ENCODE measurements at regions not wholly inside any gene's neighbourhood (a gene's known extent, or its start where the extent isn't known, plus 50 kb on each side); places are given as distances from the start of the nearest gene placed in this dataset.
"Not testable (repeated sequence)": the region's sequence is repeated elsewhere in the genome, so short reads cannot be mapped to it uniquely, and the experiment has no call there.

DNA sequence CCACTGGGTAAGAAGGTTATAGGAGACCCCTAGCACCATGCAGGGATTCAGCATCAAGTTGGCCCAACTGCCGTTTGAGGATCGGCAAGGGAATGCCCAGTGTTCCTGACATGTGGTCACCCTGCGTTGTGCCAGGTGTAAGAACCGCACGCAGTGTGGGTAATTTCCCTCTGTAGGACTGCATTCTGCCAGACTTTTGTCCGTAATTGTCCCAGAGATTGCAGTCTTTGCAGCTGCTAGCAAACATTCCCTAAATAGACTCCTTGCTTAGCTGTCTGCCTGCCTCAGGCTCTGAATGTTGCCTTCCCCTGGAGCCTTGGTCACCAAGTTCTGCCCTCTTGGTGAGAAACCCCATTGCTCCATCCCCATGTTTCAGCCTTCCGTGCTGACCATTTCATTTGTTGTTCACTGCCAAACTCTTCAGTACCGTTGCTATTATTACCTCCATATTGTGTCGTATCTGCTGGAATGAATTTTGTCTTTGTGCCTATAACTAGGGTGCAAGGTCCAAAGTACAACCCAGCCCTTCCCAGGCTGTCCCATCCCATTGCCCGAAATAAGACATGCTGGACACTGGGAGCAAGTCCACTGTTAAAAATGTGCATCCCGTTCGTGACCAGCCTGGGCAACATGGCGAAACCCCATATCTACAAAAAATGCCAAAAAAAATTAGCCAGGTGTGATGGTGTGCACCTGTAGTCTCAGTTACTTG lies 53.8 kb upstream of the USP9X start:
- no peaks in the 10 kb centered on the region for H3K9me3 Mint-ChIP-seq
- DNase-seq (ENCODE audit: low spot score) (no peak), ATAC-seq (no peak)
- CTCF ChIA-PET: no interaction called here
- no peaks in the 10 kb centered on the region for H3K36me3 Mint-ChIP-seq
- no peak overlapping the region for H3K4me3 Mint-ChIP-seq
- POLR2A ChIA-PET: no interaction called here
- no peaks in the 10 kb centered on the region for H3K27me3 Mint-ChIP-seq (ENCODE audit: low read depth)
- peaks cover 42% of the 10 kb centered on the region for H3K4me1 Mint-ChIP-seq
- TF ChIP-seq ZNF396 (CRISPR knock-in tag; IDR thresholded peaks at IDR 0.05; ENCODE audit: borderline replicate concordance) (no peak), GRHL2 (CRISPR knock-in tag; IDR thresholded peaks at IDR 0.05; ENCODE audit: insufficient replicate concordance, severe bottlenecking) (no peak), FOXP1 (CRISPR knock-in tag; IDR thresholded peaks at IDR 0.05; ENCODE audit: borderline replicate concordance) (no peak), CREM (CRISPR knock-in tag; IDR thresholded peaks at IDR 0.05) (no peak)
- TF ChIP-seq, protein P1, sequence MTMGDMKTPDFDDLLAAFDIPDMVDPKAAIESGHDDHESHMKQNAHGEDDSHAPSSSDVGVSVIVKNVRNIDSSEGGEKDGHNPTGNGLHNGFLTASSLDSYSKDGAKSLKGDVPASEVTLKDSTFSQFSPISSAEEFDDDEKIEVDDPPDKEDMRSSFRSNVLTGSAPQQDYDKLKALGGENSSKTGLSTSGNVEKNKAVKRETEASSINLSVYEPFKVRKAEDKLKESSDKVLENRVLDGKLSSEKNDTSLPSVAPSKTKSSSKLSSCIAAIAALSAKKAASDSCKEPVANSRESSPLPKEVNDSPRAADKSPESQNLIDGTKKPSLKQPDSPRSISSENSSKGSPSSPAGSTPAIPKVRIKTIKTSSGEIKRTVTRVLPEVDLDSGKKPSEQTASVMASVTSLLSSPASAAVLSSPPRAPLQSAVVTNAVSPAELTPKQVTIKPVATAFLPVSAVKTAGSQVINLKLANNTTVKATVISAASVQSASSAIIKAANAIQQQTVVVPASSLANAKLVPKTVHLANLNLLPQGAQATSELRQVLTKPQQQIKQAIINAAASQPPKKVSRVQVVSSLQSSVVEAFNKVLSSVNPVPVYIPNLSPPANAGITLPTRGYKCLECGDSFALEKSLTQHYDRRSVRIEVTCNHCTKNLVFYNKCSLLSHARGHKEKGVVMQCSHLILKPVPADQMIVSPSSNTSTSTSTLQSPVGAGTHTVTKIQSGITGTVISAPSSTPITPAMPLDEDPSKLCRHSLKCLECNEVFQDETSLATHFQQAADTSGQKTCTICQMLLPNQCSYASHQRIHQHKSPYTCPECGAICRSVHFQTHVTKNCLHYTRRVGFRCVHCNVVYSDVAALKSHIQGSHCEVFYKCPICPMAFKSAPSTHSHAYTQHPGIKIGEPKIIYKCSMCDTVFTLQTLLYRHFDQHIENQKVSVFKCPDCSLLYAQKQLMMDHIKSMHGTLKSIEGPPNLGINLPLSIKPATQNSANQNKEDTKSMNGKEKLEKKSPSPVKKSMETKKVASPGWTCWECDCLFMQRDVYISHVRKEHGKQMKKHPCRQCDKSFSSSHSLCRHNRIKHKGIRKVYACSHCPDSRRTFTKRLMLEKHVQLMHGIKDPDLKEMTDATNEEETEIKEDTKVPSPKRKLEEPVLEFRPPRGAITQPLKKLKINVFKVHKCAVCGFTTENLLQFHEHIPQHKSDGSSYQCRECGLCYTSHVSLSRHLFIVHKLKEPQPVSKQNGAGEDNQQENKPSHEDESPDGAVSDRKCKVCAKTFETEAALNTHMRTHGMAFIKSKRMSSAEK (CRISPR knock-in tag; IDR thresholded peaks at IDR 0.05; ENCODE audit: borderline replicate concordance): no peak
- TF ChIP-seq, protein P2, sequence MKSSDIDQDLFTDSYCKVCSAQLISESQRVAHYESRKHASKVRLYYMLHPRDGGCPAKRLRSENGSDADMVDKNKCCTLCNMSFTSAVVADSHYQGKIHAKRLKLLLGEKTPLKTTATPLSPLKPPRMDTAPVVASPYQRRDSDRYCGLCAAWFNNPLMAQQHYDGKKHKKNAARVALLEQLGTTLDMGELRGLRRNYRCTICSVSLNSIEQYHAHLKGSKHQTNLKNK (CRISPR knock-in tag; IDR thresholded peaks at IDR 0.05): no peak
- no peak overlapping the region for H3K27ac Mint-ChIP-seq

DNA sequence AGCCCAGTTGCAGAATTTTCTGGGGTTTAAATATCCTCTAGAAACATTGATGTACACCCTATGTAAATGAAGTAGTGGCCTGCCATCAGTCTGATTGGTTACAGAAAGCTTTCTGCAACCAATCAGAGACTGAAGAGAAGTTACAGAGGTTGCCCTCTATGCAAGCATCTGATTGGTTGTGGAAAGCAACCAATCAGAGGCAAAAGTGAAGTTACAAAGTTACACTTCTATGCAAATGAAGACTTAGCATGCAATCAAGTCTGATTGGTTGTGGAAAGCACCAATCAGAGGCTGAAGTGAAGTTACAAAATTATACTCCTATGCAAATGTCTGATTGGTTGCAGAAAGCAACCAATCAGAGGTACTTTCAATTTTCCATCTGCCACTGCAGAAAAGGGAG lies 51.9 kb upstream of the USP9X start:
- TF ChIP-seq, protein P3, sequence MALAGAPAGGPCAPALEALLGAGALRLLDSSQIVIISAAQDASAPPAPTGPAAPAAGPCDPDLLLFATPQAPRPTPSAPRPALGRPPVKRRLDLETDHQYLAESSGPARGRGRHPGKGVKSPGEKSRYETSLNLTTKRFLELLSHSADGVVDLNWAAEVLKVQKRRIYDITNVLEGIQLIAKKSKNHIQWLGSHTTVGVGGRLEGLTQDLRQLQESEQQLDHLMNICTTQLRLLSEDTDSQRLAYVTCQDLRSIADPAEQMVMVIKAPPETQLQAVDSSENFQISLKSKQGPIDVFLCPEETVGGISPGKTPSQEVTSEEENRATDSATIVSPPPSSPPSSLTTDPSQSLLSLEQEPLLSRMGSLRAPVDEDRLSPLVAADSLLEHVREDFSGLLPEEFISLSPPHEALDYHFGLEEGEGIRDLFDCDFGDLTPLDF (CRISPR knock-in tag; IDR thresholded peaks at IDR 0.05): no peak
- no peak for TF ChIP-seq OVOL2 (CRISPR knock-in tag; IDR thresholded peaks at IDR 0.05; ENCODE audit: borderline replicate concordance)
- TF ChIP-seq NFYB (CRISPR knock-in tag; conservative IDR thresholded peaks at IDR 0.05; ENCODE audit: low read depth): peak; percentile 73
- POLR2A ChIA-PET: no interaction called here
- H3K9me3 Mint-ChIP-seq: no peaks in the 10 kb centered on the region
- peaks cover 23% of the 10 kb centered on the region for H3K4me1 Mint-ChIP-seq
- H3K27me3 Mint-ChIP-seq (ENCODE audit: low read depth): no peaks in the 10 kb centered on the region
- H3K36me3 Mint-ChIP-seq: no peaks in the 10 kb centered on the region
- DNase-seq (ENCODE audit: low spot score) (no peak), ATAC-seq (peak; percentile 24; the same call in 1 of the 2 replicates)
- CTCF ChIA-PET: no interaction called here
- no peak overlapping the region for H3K27ac Mint-ChIP-seq
- no peak overlapping the region for H3K4me3 Mint-ChIP-seq

DNA sequence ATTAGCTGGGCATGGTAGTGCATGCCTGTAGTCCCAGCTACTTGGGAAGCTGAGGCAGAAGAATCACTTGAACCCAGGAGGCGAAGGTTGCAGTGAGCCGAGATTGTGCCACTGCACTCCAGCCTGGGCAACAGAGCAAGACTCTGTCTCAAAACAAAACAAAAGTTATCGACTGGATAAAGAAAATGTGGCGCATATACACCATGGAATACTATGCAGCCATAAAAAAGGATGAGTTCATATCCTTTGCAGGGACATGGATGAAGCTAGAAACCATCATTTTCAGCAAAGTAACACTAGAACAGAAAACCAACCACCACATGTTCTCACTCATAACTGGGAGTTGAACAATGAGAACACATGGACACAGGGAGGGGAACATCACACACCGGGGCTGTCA lies 50.3 kb upstream of the USP9X start:
- H3K36me3 Mint-ChIP-seq; DNase-seq (ENCODE audit: low spot score); CTCF ChIA-PET; H3K9me3 Mint-ChIP-seq; H3K27ac Mint-ChIP-seq; ATAC-seq; POLR2A ChIA-PET; H3K4me3 Mint-ChIP-seq; H3K27me3 Mint-ChIP-seq (ENCODE audit: low read depth): not testable (repeated sequence)
- peaks cover 13% of the 10 kb centered on the region for H3K4me1 Mint-ChIP-seq
